Fibroblast of upper back skin (primary cell): ENCODE measurements at regions not wholly inside any gene's neighbourhood (a gene's known extent, or its start where the extent isn't known, plus 50 kb on each side); places are given as distances from the start of the nearest gene placed in this dataset.

Experiments
- DNase-seq: peaks from one replicate; pipeline ENCODE4 v3.0.0-alpha.2; 2013

DNA sequence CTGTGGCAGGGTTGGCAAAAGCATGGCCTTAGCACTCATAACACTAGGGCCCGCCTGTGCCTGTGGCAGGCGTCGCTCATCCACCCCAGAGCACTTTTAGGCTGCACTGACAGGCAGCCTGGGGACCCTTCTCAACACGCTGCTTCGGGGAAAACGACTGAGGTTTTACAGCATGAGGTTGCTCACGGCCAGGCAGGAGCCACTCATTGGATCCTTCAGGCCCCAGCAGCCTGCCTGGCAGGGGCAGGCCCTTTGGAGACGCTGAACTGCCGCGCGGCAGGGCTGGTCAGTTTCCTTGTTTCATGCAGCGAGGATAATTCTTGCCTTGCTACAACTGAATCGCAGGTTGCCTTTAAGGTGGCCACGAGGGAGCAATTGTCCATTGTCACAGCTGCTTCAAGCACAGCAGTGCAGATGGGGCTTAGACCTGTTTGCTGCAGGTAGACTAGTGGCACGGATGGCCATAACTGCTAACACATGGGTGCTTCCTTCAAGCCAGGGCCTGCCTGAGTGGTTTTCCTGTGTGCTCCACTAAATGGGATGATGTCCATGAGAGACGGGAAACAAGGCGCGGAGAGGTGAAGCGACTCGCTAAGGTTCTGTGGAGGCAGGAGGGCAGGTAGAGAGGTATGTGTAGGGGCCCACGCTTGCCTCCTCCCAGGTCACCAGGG lies 49.9 kb upstream of the HS6ST1 start:
- no peak for DNase-seq

DNA sequence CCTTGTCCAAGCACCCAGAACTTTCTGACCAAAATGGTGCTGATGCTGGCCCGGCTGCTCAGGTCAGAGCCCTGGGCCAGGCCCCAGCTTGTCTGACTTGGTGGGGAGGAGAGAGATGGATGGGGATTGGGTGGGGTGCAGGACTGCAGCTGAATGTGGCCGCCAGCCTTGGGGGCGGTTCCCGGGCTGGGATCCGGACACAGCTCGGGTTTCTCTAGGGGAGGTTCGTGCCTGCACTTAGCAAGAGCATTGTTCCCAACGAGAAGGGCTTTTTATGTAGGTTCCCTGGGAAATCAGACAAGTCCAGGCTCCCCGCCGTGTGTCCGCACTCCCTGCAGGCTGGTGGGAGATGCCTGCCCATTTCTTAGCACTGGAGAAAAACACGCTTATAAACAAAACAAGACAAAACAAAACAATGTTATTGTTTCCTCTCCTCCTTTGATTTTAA lies 50.5 kb upstream of the HS6ST1 start:
- peak; percentile 64 for DNase-seq

DNA sequence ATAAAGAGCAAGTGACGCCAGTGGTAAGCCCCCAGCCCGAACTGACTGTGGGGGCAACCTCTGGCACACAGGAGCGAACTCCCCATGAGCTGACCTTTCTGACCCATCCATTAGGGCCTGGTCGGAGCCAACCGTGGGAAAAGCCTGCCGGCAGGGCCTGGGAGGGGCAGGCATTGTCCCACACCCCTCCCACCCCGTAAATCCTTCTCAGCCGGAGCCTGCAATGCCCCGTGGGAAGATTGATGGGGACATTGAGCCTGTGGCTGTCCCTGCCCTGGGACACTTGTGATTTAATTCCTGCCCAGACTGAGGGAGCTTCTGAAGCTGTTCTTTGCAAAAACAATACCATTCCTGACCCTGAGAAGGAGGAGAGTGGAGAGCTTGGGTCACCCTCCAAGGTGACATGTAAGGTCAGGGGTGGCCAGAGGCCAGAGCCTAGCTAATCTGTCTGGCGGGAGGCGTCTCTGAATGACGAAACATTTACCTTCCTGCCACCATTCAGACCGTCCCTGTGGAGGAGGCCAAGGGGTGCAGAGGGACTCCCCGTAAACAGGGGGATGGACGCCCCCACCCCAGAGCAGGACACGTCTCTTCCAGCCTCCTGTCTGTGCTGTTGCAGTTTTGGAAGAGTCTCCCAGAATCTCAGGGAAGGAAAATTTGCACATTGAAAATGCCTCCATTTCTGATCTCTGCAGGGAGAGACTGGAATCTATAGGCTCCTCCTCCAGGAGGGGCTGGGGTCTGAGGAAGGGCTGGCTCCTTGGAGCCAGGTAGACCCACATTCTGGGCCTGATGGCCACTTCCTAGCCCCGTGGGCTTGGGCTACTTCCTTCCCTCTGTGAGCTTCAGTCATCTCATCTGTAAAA lies 51.2 kb upstream of the HS6ST1 start:
- DNase-seq, result no peak

DNA sequence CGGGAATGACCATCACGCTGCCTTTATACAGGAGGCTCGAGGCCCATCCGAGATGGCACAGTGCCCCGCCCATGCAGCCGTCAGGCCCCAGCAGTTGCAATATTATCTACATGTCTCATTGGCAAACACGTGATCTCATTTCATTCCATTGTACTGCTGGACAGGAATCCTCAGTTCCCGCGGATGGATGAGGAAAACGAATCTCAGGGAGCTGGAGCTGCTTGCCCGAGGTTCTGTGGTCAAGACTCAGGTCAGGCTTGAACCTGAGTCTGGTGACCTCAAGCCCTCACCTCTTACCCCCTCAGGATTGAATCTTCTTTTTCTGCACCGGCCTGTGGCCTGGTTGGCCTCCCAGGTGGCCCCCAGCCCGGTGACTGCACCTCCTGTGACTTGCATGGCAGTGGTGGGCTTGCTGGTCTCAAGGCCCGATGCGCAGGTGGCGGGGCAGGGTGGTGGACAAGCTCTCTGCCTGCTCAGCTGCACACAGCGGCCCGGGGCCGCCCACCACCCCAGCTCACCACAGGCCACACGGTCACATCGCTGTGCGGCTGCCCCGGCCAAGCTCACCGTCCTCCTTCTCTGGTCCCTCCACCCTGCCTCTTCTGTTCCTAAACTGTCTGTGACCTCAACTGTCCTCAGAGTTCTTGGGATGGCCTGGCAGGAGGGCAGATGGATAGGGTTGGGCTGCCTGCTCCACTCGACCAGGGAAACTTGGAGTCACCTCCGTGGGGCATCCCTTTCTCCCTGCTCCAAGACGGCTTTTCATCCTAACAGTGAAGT lies 52.0 kb upstream of the HS6ST1 start:
- DNase-seq, result no peak

DNA sequence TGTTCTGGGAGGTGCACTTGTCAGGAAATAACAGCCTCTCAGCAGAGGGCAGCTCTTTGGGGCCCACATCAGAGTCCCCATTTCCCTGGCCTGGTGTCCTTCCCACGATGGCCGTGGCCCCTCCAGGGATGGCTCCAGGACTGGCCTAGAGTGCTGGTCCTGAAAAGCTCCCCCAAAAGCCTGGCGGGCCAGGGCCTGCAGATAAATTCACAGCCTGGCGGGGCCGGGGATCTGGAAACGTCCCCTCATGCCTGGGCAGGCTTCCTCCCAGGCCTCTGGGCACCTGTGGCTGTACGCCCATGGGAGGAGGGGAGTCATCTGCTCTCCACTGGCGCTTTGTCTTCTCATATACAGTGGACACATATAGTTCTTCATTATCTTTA lies 52.6 kb upstream of the HS6ST1 start:
- no peak for DNase-seq

DNA sequence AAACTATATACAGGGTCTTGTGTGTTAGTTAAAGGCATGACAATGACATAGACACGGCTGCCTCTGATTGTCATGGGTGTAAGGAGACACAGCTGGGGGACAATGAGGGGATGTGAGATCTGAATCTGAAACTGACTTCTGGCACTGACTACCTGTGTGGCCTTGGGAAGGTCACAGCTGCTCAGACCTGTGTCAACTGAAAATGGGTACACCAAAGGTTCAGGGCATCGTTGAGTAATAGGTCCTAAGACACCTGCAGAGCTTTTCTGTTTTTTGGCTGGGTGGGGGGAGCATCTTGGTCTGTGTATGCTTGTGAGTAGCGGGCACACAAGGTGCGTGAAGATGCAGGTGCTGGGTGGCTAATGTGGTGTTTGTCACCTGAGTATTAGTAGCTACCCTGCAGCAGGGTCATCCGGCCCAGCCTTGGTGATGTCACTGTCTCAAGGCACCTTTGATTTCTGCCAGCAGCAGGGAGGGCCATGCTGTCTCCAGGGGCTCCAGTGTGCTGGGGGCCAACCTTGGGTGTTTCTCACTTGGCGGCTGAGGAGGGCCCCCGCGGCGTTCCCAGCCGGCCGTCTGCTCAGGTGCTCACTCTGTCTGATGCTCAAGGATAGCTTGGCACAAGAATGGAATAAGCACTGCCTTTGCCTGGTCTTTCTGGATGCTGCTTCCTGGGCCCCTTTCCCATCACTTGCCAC lies 53.1 kb upstream of the HS6ST1 start:
- DNase-seq, result no peak

DNA sequence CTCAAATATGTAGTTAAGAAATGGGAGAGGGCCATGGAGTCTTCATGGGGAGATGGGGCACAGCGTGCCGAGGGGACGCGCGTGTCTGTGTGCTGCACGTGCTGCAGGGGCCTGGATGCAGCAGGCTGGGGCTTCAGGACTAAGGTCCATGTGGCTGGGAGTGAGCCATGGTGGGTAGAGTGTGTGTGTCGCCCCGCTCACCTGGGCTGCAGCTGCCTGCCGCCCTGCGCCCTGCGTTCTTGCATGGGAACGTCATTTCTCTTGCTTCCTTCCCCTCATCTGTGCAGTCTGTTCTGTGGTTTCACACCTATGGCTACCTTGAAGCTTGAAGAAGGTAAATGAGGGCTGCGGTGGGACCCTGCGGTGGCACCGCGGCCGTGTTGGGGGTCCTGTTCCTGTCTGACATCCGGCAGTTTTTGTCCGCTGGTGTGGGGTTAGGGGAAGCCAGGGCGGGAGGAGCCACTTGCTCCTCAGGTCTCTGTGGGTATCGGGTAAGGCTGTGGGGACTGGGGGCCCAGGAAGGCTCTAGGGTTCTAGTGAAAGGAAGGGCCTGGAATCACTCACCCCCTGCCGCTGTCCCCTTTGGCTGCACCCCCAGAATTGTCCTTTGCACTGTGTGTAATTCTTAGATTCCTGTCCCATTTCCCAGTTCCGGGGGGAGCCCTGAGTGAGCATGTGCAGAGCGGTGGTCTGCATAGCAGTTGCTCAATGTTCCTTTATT lies 54.1 kb upstream of the HS6ST1 start:
- no peak for DNase-seq

DNA sequence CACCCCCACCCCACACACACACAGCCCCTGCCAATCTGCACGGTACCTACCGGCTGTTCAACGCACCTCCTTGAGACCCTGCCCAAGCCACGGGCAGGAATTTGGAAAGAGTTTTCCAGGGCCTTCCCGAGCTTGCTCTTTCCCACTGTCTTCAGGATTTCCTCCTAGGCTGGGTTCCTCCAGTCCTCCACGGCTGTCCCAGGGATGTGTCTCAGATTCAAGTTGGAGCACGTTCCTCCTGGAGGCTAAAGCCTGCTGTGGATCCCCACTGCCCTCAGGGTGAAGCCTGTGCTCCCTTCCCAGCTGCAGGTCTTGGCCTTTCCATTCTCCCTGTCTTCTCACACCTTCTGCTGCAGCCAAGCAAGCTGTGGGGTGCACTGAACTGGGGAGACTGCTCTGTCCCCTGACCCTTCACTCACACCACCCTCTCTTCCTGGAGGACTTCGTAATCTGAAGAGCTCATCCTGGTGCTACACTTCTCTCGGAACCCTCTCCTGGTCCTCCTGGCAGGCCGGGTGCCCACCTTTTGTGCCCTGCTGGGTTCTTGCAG lies 54.9 kb upstream of the HS6ST1 start:
- DNase-seq, result no peak

DNA sequence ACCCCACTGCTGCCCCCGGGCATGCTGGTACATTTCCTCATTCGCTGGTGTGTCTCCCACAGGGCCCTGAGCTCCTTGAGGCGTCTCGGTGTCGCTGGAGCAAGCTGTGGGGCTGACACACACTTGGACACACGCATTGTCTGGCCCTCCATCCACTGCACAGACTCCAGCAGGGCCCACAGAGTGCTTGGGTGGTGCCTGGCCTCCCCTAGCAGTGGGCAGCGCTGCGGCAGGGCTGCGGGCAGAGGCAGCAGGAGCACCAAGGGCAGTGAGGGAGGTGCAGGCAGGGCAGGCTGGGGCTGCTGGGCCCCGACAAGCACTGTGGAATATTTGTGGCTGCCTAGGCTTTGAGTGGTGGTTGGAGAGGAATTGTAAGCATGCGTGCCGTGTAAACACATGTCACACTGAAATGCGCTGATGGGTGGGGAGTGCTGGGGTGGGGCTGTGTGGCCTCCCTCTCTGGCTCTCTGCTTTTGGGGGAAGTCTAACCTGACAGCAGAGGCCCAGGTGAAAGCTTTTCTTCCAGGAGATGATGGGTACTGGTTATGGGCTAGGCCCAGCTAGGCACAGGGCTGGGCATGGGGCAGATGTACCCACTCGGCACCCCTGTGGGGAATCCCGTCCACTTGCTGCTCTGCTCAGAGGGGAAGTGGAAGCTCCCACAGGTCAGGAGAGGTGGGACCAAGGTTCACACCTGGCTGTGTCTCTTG lies 55.5 kb upstream of the HS6ST1 start:
- DNase-seq, result peak; percentile 95

DNA sequence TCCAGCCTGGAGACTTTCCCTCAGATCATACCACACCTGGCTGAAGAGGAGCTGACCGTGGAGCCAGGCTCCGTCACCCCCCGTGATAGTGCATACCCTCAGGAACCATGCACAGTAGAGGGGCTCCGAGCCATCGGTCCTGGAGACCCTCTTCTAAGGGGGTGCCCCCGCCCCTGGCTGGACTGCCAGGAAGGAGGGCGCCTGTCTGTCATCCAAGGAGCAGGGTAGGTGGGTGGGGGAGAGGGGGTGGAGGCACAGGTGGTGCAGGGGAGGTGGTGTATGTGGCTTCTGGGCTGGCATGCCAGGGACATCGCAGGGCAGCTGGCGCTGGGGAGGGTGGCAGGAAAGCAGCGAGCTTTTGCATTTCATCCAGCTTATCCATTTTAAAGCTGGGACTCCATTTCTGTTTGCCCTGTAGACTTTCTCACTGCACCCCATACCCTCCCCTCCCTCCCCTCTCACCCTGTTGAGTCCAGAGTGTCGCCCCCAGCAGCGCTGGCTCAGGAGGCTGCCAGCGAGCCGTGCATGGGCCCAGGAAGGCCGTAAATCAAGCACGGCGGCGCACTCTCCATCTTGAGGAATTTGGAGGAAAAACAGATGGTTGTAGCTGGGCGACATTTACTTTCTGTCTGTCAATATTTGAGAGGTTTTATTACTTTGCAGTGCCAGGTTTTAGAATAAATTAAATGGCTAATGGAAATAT lies 56.2 kb upstream of the HS6ST1 start:
- peak; percentile 72 for DNase-seq

DNA sequence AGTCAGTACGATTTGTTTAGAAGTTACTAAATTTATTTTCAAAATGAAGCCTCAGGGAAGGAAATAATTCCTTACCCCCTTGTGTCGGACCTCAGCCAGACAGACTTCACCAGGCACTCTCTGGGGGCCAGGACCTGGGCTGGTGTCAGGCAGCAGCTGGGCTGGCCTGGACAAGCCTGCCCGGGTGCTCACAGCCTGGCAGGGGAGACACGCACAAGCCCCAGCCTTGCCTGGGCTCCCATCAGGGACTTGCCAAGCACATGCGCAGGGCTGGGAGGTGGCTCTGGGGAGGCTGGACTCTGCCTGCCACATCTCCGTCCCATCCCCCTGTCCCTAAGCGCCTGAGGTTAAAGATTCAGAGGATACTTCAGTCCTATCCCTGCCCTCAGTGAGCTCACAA lies 56.8 kb upstream of the HS6ST1 start:
- DNase-seq, result no peak

DNA sequence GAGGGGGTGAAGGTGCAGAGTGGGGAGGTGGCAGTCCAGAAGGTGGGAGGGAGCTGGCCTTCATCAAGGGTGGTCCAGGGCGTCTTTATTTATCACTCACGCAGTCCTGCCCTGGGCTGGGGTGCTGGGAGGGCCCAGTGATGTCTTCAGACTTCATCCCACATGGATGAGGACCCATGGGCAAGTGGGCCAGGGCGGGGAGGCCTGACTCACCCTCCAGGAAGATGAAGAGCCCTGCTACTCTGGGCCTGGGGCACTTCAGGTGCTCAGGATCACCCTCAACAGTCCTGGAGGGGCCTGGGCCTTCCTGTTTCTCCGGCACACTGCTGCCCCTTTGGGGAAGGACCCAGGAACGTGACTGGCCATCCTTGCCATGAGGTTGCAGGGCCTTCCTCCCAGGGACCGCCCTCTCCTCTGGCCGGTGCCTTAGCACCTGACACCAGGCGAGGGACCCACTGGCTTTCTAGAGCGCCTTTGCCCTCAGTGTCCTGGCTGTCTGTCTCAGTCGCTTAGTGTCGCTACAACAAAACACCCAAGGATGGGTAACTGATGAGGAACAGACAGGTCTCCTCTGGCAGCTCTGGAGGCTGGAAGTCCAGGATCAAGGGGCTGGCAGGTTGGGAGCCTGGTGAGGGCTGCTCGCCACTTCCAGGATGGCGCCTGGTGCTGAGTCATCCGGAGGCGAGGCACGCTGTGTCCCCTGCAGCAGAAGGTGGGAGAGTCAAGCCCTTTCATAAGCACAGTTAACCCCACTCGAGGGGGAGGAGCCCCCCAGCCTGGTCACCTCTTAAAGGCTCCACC lies 57.8 kb upstream of the HS6ST1 start:
- DNase-seq, result no peak

DNA sequence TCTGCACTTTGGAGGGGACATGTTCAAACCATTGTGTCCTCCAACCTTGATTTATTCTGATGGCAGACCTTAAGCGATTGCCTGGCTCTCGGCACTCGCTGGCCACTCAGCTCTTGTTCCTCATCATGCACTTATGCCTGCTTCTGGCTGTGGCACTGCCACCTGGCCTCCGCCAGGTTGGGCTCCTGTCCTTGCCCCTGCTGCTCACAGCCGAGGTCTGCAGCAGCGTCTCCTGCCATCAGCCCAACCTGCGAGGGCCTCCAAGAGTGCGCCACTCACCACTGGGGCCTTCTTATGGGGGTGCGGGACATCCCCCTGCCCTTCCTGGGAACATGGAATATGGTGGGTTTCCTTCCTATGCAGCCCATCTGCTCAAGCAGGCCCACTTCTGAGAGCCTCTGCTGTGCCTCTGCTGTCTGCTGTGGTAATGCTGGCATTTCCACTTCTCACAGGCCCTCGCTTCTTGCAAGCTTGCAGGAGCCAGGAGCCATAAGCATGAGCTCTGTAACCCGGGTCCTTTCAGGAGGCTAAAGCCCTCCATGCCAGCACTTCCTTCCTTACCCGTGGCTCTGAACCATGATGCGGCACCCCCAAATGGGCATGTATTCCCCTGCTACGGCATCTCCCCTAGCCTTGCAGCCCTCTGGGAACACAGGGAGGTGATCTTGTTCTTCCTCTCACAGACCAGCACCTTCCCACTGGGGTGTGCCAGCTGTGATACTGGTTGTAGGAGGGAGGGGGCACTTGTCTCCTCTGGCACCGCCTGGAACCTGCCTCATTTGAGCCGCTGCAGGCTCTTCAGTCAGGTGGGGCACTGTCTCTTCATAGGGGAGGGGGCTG lies 58.6 kb upstream of the HS6ST1 start:
- no peak for DNase-seq

DNA sequence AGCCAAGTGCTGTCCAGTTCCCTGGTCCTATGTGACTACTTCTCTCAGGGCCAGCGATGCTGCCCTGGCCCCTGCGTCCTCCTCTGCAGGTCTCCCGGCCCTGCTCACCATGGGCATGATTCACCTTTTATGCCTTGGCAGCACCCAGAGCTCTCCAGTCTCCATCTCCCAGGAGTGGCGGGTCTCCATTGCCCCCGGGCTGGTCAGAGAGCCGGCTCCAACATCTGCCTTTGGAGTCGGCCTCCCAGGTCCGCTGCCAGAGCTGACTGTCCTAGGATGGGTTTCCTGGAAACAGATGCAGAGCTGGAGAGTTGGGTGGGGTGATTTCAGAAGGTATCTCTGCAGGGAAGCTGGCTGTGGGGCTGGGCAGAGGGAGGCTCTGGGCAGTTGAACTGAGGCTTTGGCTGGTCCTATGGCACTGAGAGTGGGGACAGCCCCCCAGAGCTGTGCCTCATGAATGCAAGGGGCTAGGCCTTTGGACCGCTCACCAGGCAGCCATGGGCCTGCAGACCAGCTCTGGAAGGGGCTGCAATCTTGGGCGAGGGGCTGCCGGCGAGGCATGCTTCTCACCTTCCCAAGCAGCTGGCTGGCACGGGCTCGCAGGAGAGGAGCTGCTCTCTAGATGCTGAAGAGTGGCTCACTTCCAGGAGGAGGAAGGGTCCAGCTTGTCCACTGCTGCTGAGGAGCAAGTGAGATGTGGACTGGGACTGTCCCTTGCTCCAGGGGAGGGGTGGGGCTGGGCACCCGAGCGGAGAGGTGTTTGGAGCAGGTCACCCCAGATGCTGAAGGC lies 59.8 kb upstream of the HS6ST1 start:
- DNase-seq, result no peak

DNA sequence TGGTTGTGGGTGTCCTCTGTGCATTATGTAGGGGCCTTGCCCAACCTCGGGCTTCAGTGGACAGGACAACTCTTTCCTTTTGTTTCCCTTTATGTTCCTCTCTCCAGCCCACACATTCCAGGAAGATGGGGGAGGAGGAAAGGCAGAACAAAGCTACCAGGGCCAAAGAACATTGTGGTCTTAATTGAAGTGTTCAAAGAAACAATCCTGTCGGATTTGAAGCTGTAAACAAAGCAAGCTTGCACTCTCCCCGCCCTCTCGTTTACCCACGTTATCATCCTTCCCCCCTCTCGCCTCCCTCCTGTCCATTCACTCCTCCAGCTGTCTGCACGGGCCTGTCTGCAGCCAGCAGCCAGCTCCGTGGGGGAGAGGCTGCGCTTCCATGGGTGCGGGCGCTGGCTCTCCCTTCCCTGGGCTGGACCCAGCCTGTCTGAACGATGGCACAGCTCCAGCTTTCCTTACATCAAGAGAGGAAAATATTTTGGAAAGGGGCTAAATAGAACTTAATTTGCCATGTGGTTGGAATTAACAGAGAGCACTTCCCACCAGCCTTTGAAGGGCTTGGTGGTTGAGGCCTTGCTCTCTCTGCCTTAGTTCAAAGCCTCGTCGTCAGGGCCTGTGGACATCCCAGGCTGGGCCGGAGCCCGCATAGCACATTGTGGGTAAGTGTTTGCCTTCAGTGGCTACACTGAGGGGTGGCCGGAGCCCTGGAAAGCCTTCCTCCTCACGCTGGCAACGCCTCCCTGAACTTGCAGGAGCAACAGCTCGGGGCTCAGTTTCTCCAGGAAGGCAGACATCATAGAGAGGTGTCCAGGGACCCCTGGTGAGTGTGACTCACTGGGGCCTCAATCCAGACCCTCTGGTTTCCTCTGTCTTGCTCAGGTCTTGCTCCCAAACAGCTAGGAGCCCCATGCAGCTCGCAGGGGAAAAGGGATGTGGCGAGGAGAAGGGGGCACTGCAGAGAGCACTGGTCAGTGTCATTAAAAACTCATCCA lies 60.6 kb upstream of the HS6ST1 start:
- DNase-seq, result peak; percentile 94

DNA sequence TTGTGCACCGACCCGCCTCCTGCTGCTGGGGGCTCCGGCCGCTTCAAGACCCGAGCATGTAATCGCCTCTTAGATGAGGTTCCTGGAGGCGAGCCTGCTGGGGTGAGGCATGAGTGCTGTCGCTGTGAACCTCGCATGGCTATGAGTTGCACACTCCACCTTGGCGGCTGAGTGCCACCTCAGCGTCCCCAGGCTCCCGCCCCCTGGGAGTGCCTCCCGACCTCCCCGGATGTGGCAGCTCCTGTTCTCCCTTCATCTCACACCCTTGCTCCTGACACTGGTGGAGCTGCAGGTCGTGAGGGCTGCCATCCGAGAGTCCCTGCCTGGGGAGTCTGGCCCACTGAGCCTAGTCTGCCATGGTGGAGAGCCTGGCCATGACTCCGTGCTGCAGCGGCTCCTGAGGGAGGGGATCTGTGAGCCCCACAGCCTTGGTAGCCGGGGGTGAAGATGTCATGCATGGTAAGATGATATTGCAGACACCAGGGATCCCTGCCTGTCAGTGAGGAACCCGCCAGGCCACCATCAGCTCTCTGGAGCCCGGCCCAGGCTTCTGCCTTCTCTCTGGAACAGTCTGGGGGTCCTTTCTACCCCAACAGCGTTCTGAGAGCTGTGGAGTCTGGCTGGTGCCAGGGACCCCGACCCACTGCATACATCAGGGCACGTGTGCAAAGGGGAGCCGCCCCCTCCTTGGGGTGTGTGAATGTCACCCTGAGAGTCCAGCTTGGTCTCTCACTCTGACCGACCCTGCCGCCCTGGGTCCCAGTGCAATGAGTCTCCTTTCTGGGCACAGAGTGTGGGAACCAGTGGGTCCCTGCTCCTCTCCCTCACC lies 61.6 kb upstream of the HS6ST1 start:
- DNase-seq, result no peak
